SK-N-SH (cell line): ENCODE measurements at regions not wholly inside any gene's neighbourhood (a gene's known extent, or its start where the extent isn't known, plus 50 kb on each side); places are given as distances from the start of the nearest gene placed in this dataset.

ENCODE experiments used
- CTCF ChIA-PET: fragments of 300-600, 350-600 bp; formaldehyde crosslinking; extraction: SDS; loops from one replicate; lab custom pipeline; 2021; lab: Yijun Ruan, JAX
- POLR2A ChIA-PET: fragments of 350-600 bp; sonication (Branson Sonifier 250); formaldehyde crosslinking; extraction: SDS; loops from one replicate; lab custom pipeline; 2020; ENCODE audit warnings: antibody characterized with exemption, inconsistent platforms; lab: Yijun Ruan, JAX
- DNase-seq: peaks from one replicate; pipeline ENCODE4 v3.0.0; 2012
- H2AFZ ChIP-seq: fragments of 200-600 bp; sonication (generic); 2 replicates; pipeline ENCODE4 v1.8.1; 2016; ENCODE audit warnings: antibody characterized with exemption, mild to moderate bottlenecking, low read depth
- H3F3A ChIP-seq: fragments of 200-600 bp; sonication (generic); replicated peaks from 2 replicates; pipeline ENCODE3; 2016; ENCODE audit warnings: antibody characterized with exemption, mild to moderate bottlenecking; ENCODE audit not compliant: insufficient read depth
- H3K27ac ChIP-seq, 2 experiments: fragments of 200-500 bp in 1 of 2; fragments of 200-600 bp in 1 of 2; sonication (Bioruptor generic) in 1 of 2; sonication (generic), shearing (Covaris generic) in 1 of 2; 2 replicates each; pipeline versions ENCODE4 v1.5.1 to v1.6.1; 2014 to 2016; ENCODE audit warnings: low read depth in 2 of 2, inconsistent platforms in 1 of 2, low read length in 1 of 2, mild to moderate bottlenecking in 1 of 2, mixed read lengths in 1 of 2
- H3K27me3 ChIP-seq: fragments of 200-600 bp; sonication (generic), shearing (Covaris generic); 2 replicates; pipeline ENCODE4 v1.6.1; 2016; ENCODE audit warnings: mixed run types; ENCODE audit not compliant: insufficient read depth
- H3K36me3 ChIP-seq, 2 experiments: fragments of 200-500 bp in 1 of 2; fragments of 200-600 bp in 1 of 2; sonication (Bioruptor generic) in 1 of 2; sonication (generic) in 1 of 2; replicated peaks in 1 of 2; 2 replicates each; pipeline versions ENCODE3 to v1.5.1; 2014 to 2016; ENCODE audit warnings: low read length in 1 of 2, mild to moderate bottlenecking in 1 of 2; ENCODE audit not compliant: insufficient read depth in 2 of 2, control insufficient read depth in 1 of 2
- H3K4me1 ChIP-seq, 2 experiments: fragments of 200-500 bp in 1 of 2; fragments of 200-600 bp in 1 of 2; sonication (Bioruptor generic) in 1 of 2; sonication (generic), shearing (Covaris generic) in 1 of 2; 2 replicates each; pipeline versions ENCODE4 v1.5.1 to v1.6.1; 2014 to 2016; ENCODE audit warnings: low read depth in 1 of 2, low read length in 1 of 2, mixed run types in 1 of 2; ENCODE audit not compliant: insufficient read depth in 2 of 2, control insufficient read depth in 1 of 2
- H3K4me2 ChIP-seq: fragments of 200-600 bp; sonication (generic), shearing (Covaris generic); 2 replicates; pipeline ENCODE4 v1.6.1; 2017; ENCODE audit warnings: mixed run types
- H3K4me3 ChIP-seq, 2 experiments: fragments of 200-500 bp in 1 of 2; fragments of 200-600 bp in 1 of 2; sonication (Bioruptor generic) in 1 of 2; sonication (generic), shearing (Covaris generic) in 1 of 2; 2 replicates each; pipeline versions ENCODE4 v1.5.1 to v1.8.1; 2014 to 2016; ENCODE audit warnings: low read depth in 2 of 2, inconsistent platforms in 1 of 2, low read length in 1 of 2, mild to moderate bottlenecking in 1 of 2, mixed read lengths in 1 of 2, moderate library complexity in 1 of 2
- H3K79me2 ChIP-seq: fragments of 200-600 bp; sonication (generic); 2 replicates; pipeline ENCODE4 v1.8.1; 2017; ENCODE audit warnings: mild to moderate bottlenecking; ENCODE audit not compliant: insufficient read depth
- H3K9ac ChIP-seq: fragments of 200-600 bp; sonication (generic); 2 replicates; pipeline ENCODE4 v1.6.1; 2017; ENCODE audit warnings: mixed run types
- H3K9me2 ChIP-seq: fragments of 200-600 bp; sonication (generic); 2 replicates; pipeline ENCODE4 v1.6.1; 2017; ENCODE audit warnings: mixed run types
- H3K9me3 ChIP-seq: fragments of 200-600 bp; sonication (generic); 2 replicates; pipeline ENCODE4 v1.6.1; 2017; ENCODE audit warnings: mixed run types, mild to moderate bottlenecking, moderate library complexity
- H4K20me1 ChIP-seq: fragments of 200-600 bp; sonication (generic); 2 replicates; pipeline ENCODE4 v1.6.1; 2017; ENCODE audit warnings: mild to moderate bottlenecking, mixed run types; ENCODE audit not compliant: insufficient read depth
- CHD2 ChIP-seq: fragments of 150-350 bp; IDR thresholded peaks from 2 replicates; pipeline ENCODE4 v1.6.1; 2018; ENCODE audit warnings: low read length; ENCODE audit not compliant: partially characterized antibody
- CTCF ChIP-seq: fragments of 200-600 bp; sonication (generic); IDR thresholded peaks from 2 replicates; pipeline ENCODE4 v1.6.1; 2017; ENCODE audit warnings: antibody characterized with exemption, mild to moderate bottlenecking, moderate library complexity
- EP300 ChIP-seq, 2 experiments: IDR thresholded peaks; 2 replicates each; pipeline versions ENCODE4 v1.4.0 to v1.6.1; 2012; ENCODE audit warnings: borderline replicate concordance in 1 of 2, low read depth in 1 of 2, low read length in 1 of 2
- EZH2phosphoT487 ChIP-seq: fragments of 200-600 bp; sonication (generic); IDR thresholded peaks from 2 replicates; pipeline ENCODE4 v1.6.1; 2017; ENCODE audit warnings: low read depth, mixed run types, mild to moderate bottlenecking, antibody characterized with exemption, moderate library complexity, borderline replicate concordance
- FOSL2 ChIP-seq: IDR thresholded peaks from 2 replicates; pipeline ENCODE4 v1.4.0; 2012; ENCODE audit warnings: low read depth, mild to moderate bottlenecking, moderate library complexity, borderline replicate concordance
- FOXM1 ChIP-seq: IDR thresholded peaks from 2 replicates; pipeline ENCODE4 v1.4.0; 2012; ENCODE audit warnings: low read depth, mild to moderate bottlenecking
- IRF3 ChIP-seq: fragments of 150-350 bp; IDR thresholded peaks from 2 replicates; pipeline ENCODE4 v1.6.1; 2016; ENCODE audit warnings: mild to moderate bottlenecking, low read depth, low read length
- JUND ChIP-seq: IDR thresholded peaks from 2 replicates; pipeline ENCODE4 v1.4.0; 2012
- MXI1 ChIP-seq: IDR thresholded peaks from 2 replicates; pipeline ENCODE4 v1.6.1; 2012; ENCODE audit warnings: mild to moderate bottlenecking, low read depth, low read length, improper control_type of control experiment
- RCOR1 ChIP-seq: fragments of 150-350 bp; IDR thresholded peaks from 2 replicates; pipeline ENCODE4 v1.6.1; 2017; ENCODE audit warnings: antibody characterized with exemption, low read length
- RFX5 ChIP-seq: IDR thresholded peaks from 2 replicates; pipeline ENCODE4 v1.6.1; 2012; ENCODE audit warnings: mild to moderate bottlenecking, improper control_type of control experiment, low read length
- RXRA ChIP-seq: IDR thresholded peaks from 2 replicates; pipeline ENCODE4 v1.4.0; 2012; ENCODE audit warnings: low read depth, mild to moderate bottlenecking, borderline replicate concordance
- SMC3 ChIP-seq: IDR thresholded peaks from 2 replicates; pipeline ENCODE4 v1.6.1; 2012; ENCODE audit warnings: low read depth, low read length, improper control_type of control experiment
- TAF1 ChIP-seq: IDR thresholded peaks from 2 replicates; pipeline ENCODE4 v1.6.1; 2012; ENCODE audit warnings: low read depth, mild to moderate bottlenecking, low read length, moderate library complexity, borderline replicate concordance
- USF2 ChIP-seq: fragments of 150-350 bp; IDR thresholded peaks from 2 replicates; pipeline ENCODE4 v1.6.1; 2017; ENCODE audit warnings: antibody characterized with exemption, low read length, low read depth, borderline replicate concordance
- YY1 ChIP-seq: IDR thresholded peaks from 2 replicates; pipeline ENCODE4 v1.4.0; 2012; ENCODE audit warnings: low read depth, mild to moderate bottlenecking
- WGBS: methylation state at CpG from one replicate; pipeline ENCODE4 v1.1.6; 2017; ENCODE audit warnings: low lambda C conversion rate; 5-methylcytosine and 5-hydroxymethylcytosine counted together
- TF ChIP-seq, protein P1 (sequence below): IDR thresholded peaks from 2 replicates; pipeline ENCODE4 v1.4.0; 2012; ENCODE audit warnings: low read depth, borderline replicate concordance
- TF ChIP-seq, protein P2 (sequence below): IDR thresholded peaks from 2 replicates; pipeline ENCODE4 v1.6.1; 2012; ENCODE audit warnings: mild to moderate bottlenecking, low read depth, low read length, moderate library complexity
- TF ChIP-seq, protein P3 (sequence below): IDR thresholded peaks from 2 replicates; pipeline ENCODE4; 2012

DNA sequence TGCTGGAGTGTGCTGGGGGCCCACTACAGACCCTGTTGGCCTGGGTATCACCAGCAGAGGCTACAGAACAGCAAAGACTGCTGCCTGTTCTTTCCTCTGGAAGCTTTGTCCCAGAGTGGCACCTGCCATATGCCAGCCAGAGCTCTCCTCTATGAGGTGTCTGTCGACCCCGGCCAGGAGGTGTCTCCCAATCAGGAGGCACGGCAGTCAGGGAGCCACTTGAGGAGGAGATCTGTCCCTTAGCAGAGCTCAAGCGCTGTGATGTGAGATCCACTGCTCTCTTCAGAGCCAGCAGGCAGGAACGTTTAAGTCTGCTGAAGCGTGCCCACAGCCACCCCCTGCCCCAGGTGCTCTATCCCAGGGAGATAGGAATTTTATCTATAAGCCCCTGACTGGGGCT, 316.2 kb downstream of the ETV1 start:
- H3K9ac ChIP-seq = no peak overlapping the region
- no peaks in the 10 kb centered on the region for H3K79me2 ChIP-seq
- no peaks in the 10 kb centered on the region for H3F3A ChIP-seq
- no peaks in the 10 kb centered on the region for H3K36me3 ChIP-seq
- ChIA-PET CTCF (interaction anchor here (1.4 kb wide), 1 partner anchor 28 kb away, joined by 3 read pairs; no protein-coding TSS in a partner anchor), POLR2A (no interaction called here)
- DNase-seq = no peak
- WGBS = 48% methylated on average over 5 of the region's 6 CpGs
- no peaks in the 10 kb centered on the region; the same call in 1 of the 2 replicates for H3K9me2 ChIP-seq
- no peak overlapping the region for H3K4me2 ChIP-seq
- no peaks in the 10 kb centered on the region for H3K4me1 ChIP-seq
- peaks cover 3% of the 10 kb centered on the region; the same call in 1 of the 2 replicates for H3K9me3 ChIP-seq
- no peak overlapping the region for H2AFZ ChIP-seq
- no peak overlapping the region for H3K4me3 ChIP-seq
- H4K20me1 ChIP-seq = no peaks in the 10 kb centered on the region
- H3K27me3 ChIP-seq = no peaks in the 10 kb centered on the region
- H3K27ac ChIP-seq = no peak overlapping the region
- TF ChIP-seq RXRA = no peak
- TF ChIP-seq FOSL2 = no peak
- no peak for TF ChIP-seq RFX5
- TF ChIP-seq, protein P1, sequence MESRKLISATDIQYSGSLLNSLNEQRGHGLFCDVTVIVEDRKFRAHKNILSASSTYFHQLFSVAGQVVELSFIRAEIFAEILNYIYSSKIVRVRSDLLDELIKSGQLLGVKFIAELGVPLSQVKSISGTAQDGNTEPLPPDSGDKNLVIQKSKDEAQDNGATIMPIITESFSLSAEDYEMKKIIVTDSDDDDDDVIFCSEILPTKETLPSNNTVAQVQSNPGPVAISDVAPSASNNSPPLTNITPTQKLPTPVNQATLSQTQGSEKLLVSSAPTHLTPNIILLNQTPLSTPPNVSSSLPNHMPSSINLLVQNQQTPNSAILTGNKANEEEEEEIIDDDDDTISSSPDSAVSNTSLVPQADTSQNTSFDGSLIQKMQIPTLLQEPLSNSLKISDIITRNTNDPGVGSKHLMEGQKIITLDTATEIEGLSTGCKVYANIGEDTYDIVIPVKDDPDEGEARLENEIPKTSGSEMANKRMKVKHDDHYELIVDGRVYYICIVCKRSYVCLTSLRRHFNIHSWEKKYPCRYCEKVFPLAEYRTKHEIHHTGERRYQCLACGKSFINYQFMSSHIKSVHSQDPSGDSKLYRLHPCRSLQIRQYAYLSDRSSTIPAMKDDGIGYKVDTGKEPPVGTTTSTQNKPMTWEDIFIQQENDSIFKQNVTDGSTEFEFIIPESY = no peak
- TF ChIP-seq RCOR1 = no peak
- TF ChIP-seq EZH2phosphoT487 = no peak
- TF ChIP-seq CTCF = no peak
- no peak for TF ChIP-seq EP300 (IDR thresholded peaks at IDR 0.05; ENCODE audit: borderline replicate concordance in 1 of 2, low read depth in 1 of 2, low read length in 1 of 2)
- TF ChIP-seq JUND = no peak
- TF ChIP-seq YY1 = no peak
- TF ChIP-seq FOXM1 = no peak
- no peak for TF ChIP-seq MXI1
- no peak for TF ChIP-seq CHD2
- no peak for TF ChIP-seq IRF3
- TF ChIP-seq, protein P2, sequence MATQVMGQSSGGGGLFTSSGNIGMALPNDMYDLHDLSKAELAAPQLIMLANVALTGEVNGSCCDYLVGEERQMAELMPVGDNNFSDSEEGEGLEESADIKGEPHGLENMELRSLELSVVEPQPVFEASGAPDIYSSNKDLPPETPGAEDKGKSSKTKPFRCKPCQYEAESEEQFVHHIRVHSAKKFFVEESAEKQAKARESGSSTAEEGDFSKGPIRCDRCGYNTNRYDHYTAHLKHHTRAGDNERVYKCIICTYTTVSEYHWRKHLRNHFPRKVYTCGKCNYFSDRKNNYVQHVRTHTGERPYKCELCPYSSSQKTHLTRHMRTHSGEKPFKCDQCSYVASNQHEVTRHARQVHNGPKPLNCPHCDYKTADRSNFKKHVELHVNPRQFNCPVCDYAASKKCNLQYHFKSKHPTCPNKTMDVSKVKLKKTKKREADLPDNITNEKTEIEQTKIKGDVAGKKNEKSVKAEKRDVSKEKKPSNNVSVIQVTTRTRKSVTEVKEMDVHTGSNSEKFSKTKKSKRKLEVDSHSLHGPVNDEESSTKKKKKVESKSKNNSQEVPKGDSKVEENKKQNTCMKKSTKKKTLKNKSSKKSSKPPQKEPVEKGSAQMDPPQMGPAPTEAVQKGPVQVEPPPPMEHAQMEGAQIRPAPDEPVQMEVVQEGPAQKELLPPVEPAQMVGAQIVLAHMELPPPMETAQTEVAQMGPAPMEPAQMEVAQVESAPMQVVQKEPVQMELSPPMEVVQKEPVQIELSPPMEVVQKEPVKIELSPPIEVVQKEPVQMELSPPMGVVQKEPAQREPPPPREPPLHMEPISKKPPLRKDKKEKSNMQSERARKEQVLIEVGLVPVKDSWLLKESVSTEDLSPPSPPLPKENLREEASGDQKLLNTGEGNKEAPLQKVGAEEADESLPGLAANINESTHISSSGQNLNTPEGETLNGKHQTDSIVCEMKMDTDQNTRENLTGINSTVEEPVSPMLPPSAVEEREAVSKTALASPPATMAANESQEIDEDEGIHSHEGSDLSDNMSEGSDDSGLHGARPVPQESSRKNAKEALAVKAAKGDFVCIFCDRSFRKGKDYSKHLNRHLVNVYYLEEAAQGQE = no peak
- TF ChIP-seq, protein P3, sequence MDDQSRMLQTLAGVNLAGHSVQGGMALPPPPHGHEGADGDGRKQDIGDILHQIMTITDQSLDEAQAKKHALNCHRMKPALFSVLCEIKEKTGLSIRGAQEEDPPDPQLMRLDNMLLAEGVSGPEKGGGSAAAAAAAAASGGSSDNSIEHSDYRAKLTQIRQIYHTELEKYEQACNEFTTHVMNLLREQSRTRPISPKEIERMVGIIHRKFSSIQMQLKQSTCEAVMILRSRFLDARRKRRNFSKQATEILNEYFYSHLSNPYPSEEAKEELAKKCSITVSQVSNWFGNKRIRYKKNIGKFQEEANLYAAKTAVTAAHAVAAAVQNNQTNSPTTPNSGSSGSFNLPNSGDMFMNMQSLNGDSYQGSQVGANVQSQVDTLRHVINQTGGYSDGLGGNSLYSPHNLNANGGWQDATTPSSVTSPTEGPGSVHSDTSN = no peak
- TF ChIP-seq TAF1 = no peak
- TF ChIP-seq USF2 = no peak
- TF ChIP-seq SMC3 = no peak
- TF ChIP-seq, all 33 proteins: peak for 0
